ENCODE measurements at regions not wholly inside any gene's neighbourhood (a gene's known extent, or its start where the extent isn't known, plus 50 kb on each side); places are given as distances from the start of the nearest gene placed in this dataset.

DNA sequence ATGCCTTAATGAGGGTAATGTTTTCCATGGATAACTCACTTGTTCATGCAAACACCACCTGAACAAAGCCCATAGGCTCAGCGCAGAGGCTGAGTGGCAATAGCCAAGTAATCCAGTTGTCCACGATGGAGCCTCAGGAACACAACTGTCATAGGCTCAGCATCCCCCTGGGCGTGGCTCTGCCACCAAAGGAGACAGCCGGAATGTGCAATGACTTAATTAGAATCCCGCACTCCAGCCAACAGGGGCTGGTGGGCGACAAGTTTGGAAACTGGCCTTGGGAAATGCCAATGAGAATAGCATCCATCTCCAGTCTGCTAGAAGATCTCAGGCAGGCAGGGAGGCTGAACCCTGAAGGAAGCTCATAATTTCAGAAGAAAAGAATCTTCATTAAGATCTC, 411.7 kb upstream of the NRP1 start:
- TF ChIP-seq CTCF (conservative IDR thresholded peaks at IDR 0.05 in 1 of 2, IDR thresholded peaks at IDR 0.05 in 1 of 2; ENCODE audit: low read depth in 1 of 2, low read length in 2 of 2) (no peak), EZH2 (IDR thresholded peaks at IDR 0.05; ENCODE audit: low read length, missing control alignments) (no peak)
